OCI-LY1 (cell line): ENCODE measurements at regions not wholly inside any gene's neighbourhood (a gene's known extent, or its start where the extent isn't known, plus 50 kb on each side); places are given as distances from the start of the nearest gene placed in this dataset.

Experiments
- CTCF ChIP-seq: fragments of 200-600 bp; sonication (generic), shearing (Covaris generic); IDR thresholded peaks from 2 replicates; pipeline ENCODE4 v1.5.1; 2017; ENCODE audit warnings: mild to moderate bottlenecking, antibody characterized with exemption, low read length, moderate library complexity, mixed read lengths
- EZH2 ChIP-seq: fragments of 200-600 bp; sonication (generic), shearing (Covaris generic); IDR thresholded peaks from 2 replicates; pipeline ENCODE4 v1.8.0; 2017; ENCODE audit warnings: borderline replicate concordance, mixed run types, mild to moderate bottlenecking, antibody characterized with exemption, low read length, moderate library complexity, mixed read lengths

DNA sequence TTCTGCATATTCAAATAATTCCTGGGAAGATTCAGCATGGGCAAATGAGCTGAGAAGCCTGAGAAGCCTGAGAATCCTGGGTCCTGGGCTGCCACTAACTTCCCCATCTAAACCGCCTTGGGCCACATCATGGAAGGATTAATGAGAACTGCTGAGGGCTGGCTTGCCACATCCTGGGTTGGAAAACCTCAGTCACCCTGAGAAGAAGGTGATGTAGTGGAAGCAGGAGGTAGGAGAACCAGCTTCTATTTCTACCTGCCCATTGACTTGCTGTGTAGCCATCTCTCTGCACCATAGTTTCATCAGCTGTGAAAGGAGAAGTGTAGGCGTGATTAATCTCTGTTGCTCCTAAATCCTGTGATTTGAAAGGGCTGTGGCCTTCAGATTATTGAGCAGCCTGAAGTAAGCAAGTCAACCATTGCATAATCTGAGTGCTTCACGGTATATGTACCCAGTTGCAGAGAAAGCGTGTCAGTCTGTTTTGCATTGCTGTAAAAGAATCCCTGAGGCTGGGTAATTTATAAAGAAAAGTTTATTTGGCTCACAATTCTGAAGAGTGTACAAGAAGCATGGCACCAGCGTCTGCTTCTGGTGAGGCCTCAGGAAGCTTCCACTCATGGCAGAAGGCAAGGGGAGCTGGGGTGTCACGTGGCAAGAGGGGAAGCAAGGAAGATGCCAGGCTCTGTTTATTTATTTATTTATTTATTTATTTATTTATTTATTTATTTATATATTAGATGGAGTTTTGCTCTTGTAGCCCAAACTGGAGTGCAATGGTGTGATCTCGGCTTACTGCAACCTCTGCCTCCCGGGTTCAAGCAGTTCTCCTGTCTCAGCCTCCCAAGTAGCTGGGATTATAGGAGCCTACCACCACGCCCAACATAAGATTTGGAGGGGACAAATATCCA, 140.9 kb upstream of the ATP6AP2 start:
- TF ChIP-seq CTCF (no peak), EZH2 (no peak)
